GM12878 (cell line): ENCODE measurements at regions not wholly inside any gene's neighbourhood (a gene's known extent, or its start where the extent isn't known, plus 50 kb on each side); places are given as distances from the start of the nearest gene placed in this dataset.

Experiments
- ATAC-seq: fragments of 200-7000 bp; cut with Tn5 transposase; 3 replicates; pipeline ENCODE4 v1.9.1; 2020; ENCODE audit warnings: mild to moderate bottlenecking, moderate library complexity
- BruUV-seq: library from RNA; stranded (reverse); fragments of 400-500 nt; replicated peaks from 2 replicates; lab custom pipeline; 2021; lab: Mats Ljungman, UMichigan
- CTCF ChIA-PET: fragments of 300-600 bp; sonication (Branson Sonifier 250); formaldehyde crosslinking; extraction: SDS; loops from one replicate; lab custom pipeline; 2021; ENCODE audit warnings: inconsistent platforms; lab: Yijun Ruan, JAX
- POLR2A ChIA-PET: fragments of 350-600 bp; formaldehyde crosslinking; extraction: SDS; loops from one replicate; lab custom pipeline; 2021; ENCODE audit warnings: inconsistent platforms; lab: Charles Lee
- RAD21 ChIA-PET: fragments of 300-600 bp; sonication (Branson Sonifier 250); formaldehyde crosslinking; loops from one replicate; lab custom pipeline; 2023; ENCODE audit warnings: antibody characterized with exemption; ENCODE audit not compliant: unreplicated experiment; lab: Charles Lee
- SMC1A ChIA-PET: fragments of 300-600 bp; sonication (Branson Sonifier 250); formaldehyde crosslinking; loops from one replicate; lab custom pipeline; 2023; ENCODE audit not compliant: unreplicated experiment, uncharacterized antibody; lab: Charles Lee
- DNase-seq: peaks from one replicate; pipeline ENCODE4 v3.0.0-alpha.2; 2011; ENCODE audit warnings: low read depth, low spot score
- FAIRE-seq: peaks from 3 replicates; lab custom pipeline; 2011; peaks lifted over from hg19 to GRCh38; lab: Jason Lieb, UNC
- H2AFZ ChIP-seq: 2 replicates; pipeline ENCODE4 v1.6.0; 2011; ENCODE audit warnings: low read depth, low read length, control low read depth; ENCODE audit not compliant: control insufficient read depth
- H3K27ac ChIP-seq: 2 replicates; pipeline ENCODE4 v1.5.1; 2011; ENCODE audit warnings: control low read depth; ENCODE audit not compliant: control insufficient read depth, insufficient read depth
- H3K27me3 ChIP-seq, 2 experiments: replicated peaks in 1 of 2; 2 replicates each; pipeline versions ENCODE4 v1.6.0 to v1.6.1; 2011; ENCODE audit warnings: low read length in 1 of 2; ENCODE audit not compliant: control insufficient read depth in 2 of 2, insufficient read depth in 2 of 2
- H3K36me3 ChIP-seq, 2 experiments: 2 replicates each; pipeline ENCODE4 v1.5.1; 2011; ENCODE audit warnings: low read length in 1 of 2; ENCODE audit not compliant: control insufficient read depth in 2 of 2, insufficient read depth in 2 of 2
- H3K4me1 ChIP-seq: 2 replicates; pipeline ENCODE4 v1.6.1; 2011; ENCODE audit warnings: mild to moderate bottlenecking, low read length, moderate library complexity, mixed read lengths; ENCODE audit not compliant: control insufficient read depth, insufficient read depth
- H3K4me2 ChIP-seq: 2 replicates; pipeline ENCODE4 v1.6.0; 2011; ENCODE audit warnings: control low read depth; ENCODE audit not compliant: control insufficient read depth, insufficient read depth
- H3K4me3 ChIP-seq: fragments of 200-600 bp; sonication (generic); 2 replicates; pipeline ENCODE4 v1.5.1; 2016
- H3K79me2 ChIP-seq: 2 replicates; pipeline ENCODE4 v1.6.0; 2011; ENCODE audit warnings: low read length; ENCODE audit not compliant: control insufficient read depth, insufficient read depth
- H3K9ac ChIP-seq: 2 replicates; pipeline ENCODE4 v1.8.0; 2011; ENCODE audit warnings: low read length, control low read depth, mixed read lengths; ENCODE audit not compliant: control insufficient read depth, insufficient read depth
- H3K9me3 ChIP-seq: replicated peaks from 3 replicates; pipeline ENCODE4 v1.5.1; 2011; ENCODE audit warnings: mild to moderate bottlenecking, low read length; ENCODE audit not compliant: control insufficient read depth, insufficient read depth
- H4K20me1 ChIP-seq: 2 replicates; pipeline ENCODE4 v1.6.0; 2011; ENCODE audit not compliant: control insufficient read depth, insufficient read depth
- CREB1 ChIP-seq: IDR thresholded peaks from 2 replicates; pipeline ENCODE4 v1.6.1; 2012; ENCODE audit warnings: low read depth, mild to moderate bottlenecking, inconsistent platforms
- DPF2 ChIP-seq: fragments of 450-650 bp; IDR thresholded peaks from 2 replicates; pipeline ENCODE4 v1.6.1; 2017; ENCODE audit warnings: mild to moderate bottlenecking
- FOXM1 ChIP-seq: IDR thresholded peaks from 2 replicates; pipeline ENCODE4 v1.6.1; 2012; ENCODE audit warnings: low read depth, mild to moderate bottlenecking, inconsistent platforms, low read length, moderate library complexity
- HCFC1 ChIP-seq: fragments of 150-350 bp; IDR thresholded peaks from 2 replicates; pipeline ENCODE4 v1.6.1; 2014; ENCODE audit warnings: low read length
- JUNB ChIP-seq: IDR thresholded peaks from 2 replicates; pipeline ENCODE4 v1.6.1; 2016; ENCODE audit warnings: antibody characterized with exemption, mild to moderate bottlenecking
- NKRF ChIP-seq: fragments of 450-650 bp; conservative IDR thresholded peaks from 2 replicates; pipeline ENCODE4 v1.6.1; 2017; ENCODE audit warnings: mild to moderate bottlenecking, moderate library complexity
- PRDM15 ChIP-seq: fragments of 450-650 bp; formaldehyde crosslinking; IDR thresholded peaks from 2 replicates; pipeline ENCODE4 v1.4.0; 2020; ENCODE audit warnings: mild to moderate bottlenecking, moderate library complexity
- RUNX3 ChIP-seq: IDR thresholded peaks from 2 replicates; pipeline ENCODE4 v1.6.1; 2012; ENCODE audit warnings: low read length, inconsistent platforms
- SMARCA5 ChIP-seq: fragments of 450-650 bp; IDR thresholded peaks from 2 replicates; pipeline ENCODE4 v1.6.1; 2017; ENCODE audit warnings: mild to moderate bottlenecking
- SREBF2 ChIP-seq: IDR thresholded peaks from 2 replicates; pipeline ENCODE4 v1.6.1; 2012; ENCODE audit warnings: mild to moderate bottlenecking, low read length
- SRF ChIP-seq, 2 experiments: IDR thresholded peaks; 2 replicates each; pipeline ENCODE4 v1.6.1; 2011; ENCODE audit warnings: low read depth in 2 of 2, low read length in 2 of 2, mild to moderate bottlenecking in 1 of 2, moderate library complexity in 1 of 2
- STAT1 ChIP-seq: fragments of 450-650 bp; conservative IDR thresholded peaks from 2 replicates; pipeline ENCODE4 v1.6.1; 2014; ENCODE audit warnings: antibody characterized with exemption, mild to moderate bottlenecking
- YBX1 ChIP-seq: fragments of 450-650 bp; IDR thresholded peaks from 2 replicates; pipeline ENCODE4 v1.6.1; 2016; ENCODE audit warnings: antibody characterized with exemption
- ZBED1 ChIP-seq: IDR thresholded peaks from 2 replicates; pipeline ENCODE4 v1.6.1; 2016; ENCODE audit warnings: borderline replicate concordance
- ZNF24 ChIP-seq: fragments of 450-650 bp; IDR thresholded peaks from 2 replicates; pipeline ENCODE4 v1.6.1; 2017; ENCODE audit warnings: antibody characterized with exemption, mild to moderate bottlenecking
- WGBS: methylation state at CpG from one replicate; pipeline ENCODE4 v1.1.6; 2016; ENCODE audit warnings: low lambda C conversion rate; ENCODE audit not compliant: insufficient replicate concordance, insufficient coverage; ENCODE audit errors: missing lambda C conversion rate; 5-methylcytosine and 5-hydroxymethylcytosine counted together
- in situ Hi-C: fragments of 300-500 bp; cut with MboI; formaldehyde crosslinking; loops from 9 replicates; pipeline ENCODE4 v1.14.3; 2018; ENCODE audit warnings: mixed read lengths
- intact Hi-C: fragments of 100-400 bp; cut with micrococcal nuclease; formaldehyde crosslinking; loops from one replicate; pipeline ENCODE4 v1.14.2; 2022; ENCODE audit not compliant: unreplicated experiment

- ChIA-PET RAD21 (interaction anchor here (0.9 kb wide), 1 partner anchor 29 kb away, joined by 3 read pairs; no protein-coding TSS in a partner anchor), SMC1A (no interaction called here), CTCF (no interaction called here), POLR2A (no interaction called here)
- Histone ChIP-seq H4K20me1 (no peaks in the 10 kb centered on the region), H3K4me2 (no peak overlapping the region), H3K36me3 (no peaks in the 10 kb centered on the region), H3K4me1 (no peaks in the 10 kb centered on the region), H2AFZ (no peak overlapping the region), H3K79me2 (no peaks in the 10 kb centered on the region), H3K27me3 (no peaks in the 10 kb centered on the region), H3K27ac (no peak overlapping the region), H3K4me3 (no peak overlapping the region), H3K9ac (no peak overlapping the region), H3K9me3 (no peaks in the 10 kb centered on the region)
- no TSS peak for BruUV-seq
- 21% methylated on average over 1 of the region's 1 CpG for WGBS
- in situ Hi-C loops (no loop called here), intact Hi-C loops (no loop called here)
- TF ChIP-seq RUNX3 (peak; percentile 77), YBX1 (no peak)
- peak; percentile 27; the same call in 1 of the 3 replicates for ATAC-seq
- no peak for FAIRE-seq
- DNase-seq: no peak
These were observed 93.8 kb upstream of the SESN3 start for GRCh38 chr11:95324826-95325225.

- H3K27ac ChIP-seq: no peak overlapping the region
- ChIA-PET CTCF (interaction anchor here (1.1 kb wide), 1 partner anchor 15 kb away, joined by 4 read pairs; no protein-coding TSS in a partner anchor), POLR2A (no interaction called here), SMC1A (interaction anchor here (0.7 to 1.2 kb wide), 3 partner anchors 18 to 109 kb away, joined by 3 read pairs; no protein-coding TSS in a partner anchor), RAD21 (no interaction called here)
- intact Hi-C loops: no loop called here
- BruUV-seq: no TSS peak
- H3K4me3 ChIP-seq: no peak overlapping the region
- DNase-seq (no peak), FAIRE-seq (no peak), ATAC-seq (no peak)
- no peak overlapping the region for H3K4me2 ChIP-seq
- H4K20me1 ChIP-seq: no peaks in the 10 kb centered on the region
- H3K4me1 ChIP-seq: no peaks in the 10 kb centered on the region
- in situ Hi-C loops: no loop called here
- no peaks in the 10 kb centered on the region for H3K27me3 ChIP-seq
- H2AFZ ChIP-seq: no peak overlapping the region
- H3K79me2 ChIP-seq: no peaks in the 10 kb centered on the region
- H3K36me3 ChIP-seq: no peaks in the 10 kb centered on the region
- H3K9me3 ChIP-seq: no peaks in the 10 kb centered on the region
- no peak overlapping the region for H3K9ac ChIP-seq
- TF ChIP-seq DPF2 (no peak), ZBED1 (no peak), RUNX3 (no peak), STAT1 (no peak), JUNB (no peak), SREBF2 (no peak), SMARCA5 (no peak), ZNF24 (no peak), NKRF (no peak), FOXM1 (no peak), CREB1 (no peak), PRDM15 (CRISPR knock-in tag) (no peak), HCFC1 (no peak), SRF (IDR thresholded peaks at IDR 0.05; ENCODE audit: low read depth in 2 of 2, low read length in 2 of 2) (no peak)
These were observed 91.5 kb upstream of the SESN3 start for GRCh38 chr11:95322539-95322938.
